ENCODE measurements at regions not wholly inside any gene's neighbourhood (a gene's known extent, or its start where the extent isn't known, plus 50 kb on each side); places are given as distances from the start of the nearest gene placed in this dataset.

DNA sequence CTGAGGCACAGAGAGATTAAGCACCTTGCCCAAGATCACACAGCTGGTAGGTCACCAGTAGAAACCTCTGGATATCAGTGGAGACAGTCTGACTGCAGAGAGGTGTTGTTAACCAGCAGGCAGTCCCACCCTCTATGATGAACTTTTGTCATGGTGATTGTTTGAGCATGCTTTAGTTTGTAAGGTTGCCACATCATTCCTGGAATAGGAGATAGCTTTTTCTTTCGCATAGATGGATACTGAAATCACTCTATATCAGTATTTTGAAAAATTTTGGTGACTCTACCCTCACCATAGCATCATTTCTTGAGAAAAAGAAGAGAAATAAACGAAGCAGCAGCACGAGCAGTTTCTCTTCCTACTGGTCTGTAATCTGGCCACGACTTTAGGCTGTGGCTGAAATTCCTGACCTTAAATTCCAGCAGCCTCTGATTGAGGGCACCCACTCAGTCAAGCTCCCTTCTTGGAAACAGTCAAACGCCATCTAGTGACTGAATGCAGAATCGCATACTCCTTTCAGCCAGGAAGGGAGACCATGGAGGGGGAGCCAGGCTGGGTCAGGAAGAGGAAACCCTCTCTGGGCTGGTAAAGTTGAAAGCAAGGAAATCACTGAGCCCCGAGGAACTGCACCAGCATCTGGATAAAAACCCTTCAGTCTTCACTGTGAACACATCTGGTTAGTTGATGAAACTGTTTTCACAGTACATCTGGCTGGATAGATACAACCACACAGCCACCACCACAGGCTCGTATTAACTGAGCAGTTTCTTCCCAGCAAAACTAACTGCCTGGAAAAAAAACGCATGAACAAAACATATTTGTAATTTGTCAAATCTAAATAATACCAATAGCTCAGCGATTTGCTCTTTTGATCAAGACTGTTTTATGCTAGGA lies 108.5 kb upstream of the XYLT1 start:
- Mint-ChIP-seq H3K4me3 (no peak overlapping the region), H3K4me1 (peaks cover 4% of the 10 kb centered on the region), H3K27ac (no peak overlapping the region), H3K27me3 (no peaks in the 10 kb centered on the region), H3K9me3 (ENCODE audit: insufficient read depth) (no peaks in the 10 kb centered on the region)
- Histone ChIP-seq H4K20me1 (ENCODE audit: control insufficient read depth, insufficient read depth, low read length, poor library complexity, severe bottlenecking) (no peaks in the 10 kb centered on the region), H3K36me3 (replicated peaks in 1 of 2; ENCODE audit: control extremely low read depth in 1 of 2, control insufficient read depth in 1 of 2, extremely low read depth in 1 of 2, insufficient read depth in 2 of 2, low read length in 1 of 2) (no peaks in the 10 kb centered on the region), H3K4me2 (replicated peaks; ENCODE audit: low read depth, low read length, poor library complexity, severe bottlenecking) (peak overlapping the region; percentile 23), H3K4me1 (ENCODE audit: control insufficient read depth in 2 of 2, insufficient read depth in 2 of 2, low read length in 2 of 2) (peaks cover 0 to 3% of the 10 kb centered on the region in 2 donors), H2AFZ (ENCODE audit: insufficient read depth, low read depth, low read length, poor library complexity, severe bottlenecking) (no peak overlapping the region), H3K27ac (ENCODE audit: low read length in 2 of 2) (no peak overlapping the region), H3K4me3 (ENCODE audit: control extremely low read depth in 1 of 5, extremely low read depth in 1 of 5, insufficient read depth in 1 of 5, low read depth in 2 of 5, low read length in 4 of 5) (no peak overlapping the region), H3K9me3 (ENCODE audit: control extremely low read depth in 1 of 3, control insufficient read depth in 2 of 3, insufficient read depth in 1 of 3, low read length in 2 of 3) (peaks cover 0 to 5% (median 4%) of the 10 kb centered on the region in 3 donors), H3K79me2 (ENCODE audit: control insufficient read depth, insufficient read depth, low read length) (no peaks in the 10 kb centered on the region), H3K9ac (ENCODE audit: low read length) (no peak overlapping the region), H3K27me3 (replicated peaks in 1 of 4; ENCODE audit: control extremely low read depth in 1 of 4, control insufficient read depth in 3 of 4, insufficient read depth in 4 of 4, low read length in 3 of 4) (peaks cover 0 to 4% (median 0%) of the 10 kb centered on the region in 4 experiments)
- 0% methylated on average over 5 of the region's 10 CpGs for WGBS (ENCODE audit: insufficient coverage)
- intact Hi-C loops (cut with micrococcal nuclease) = loop anchor here (1.0 kb wide), 4 partner anchors 103 to 385 kb away; no protein-coding TSS in a partner anchor
- ATAC-seq (ENCODE audit: low read depth) (peak; percentile 61), DNase-seq (peak; percentile 76)
- CTCF ChIA-PET = interaction anchor here (0.6 to 4.5 kb wide), 54 partner anchors 8 to 717 kb away, joined by 3 to 52 read pairs (median 4); no protein-coding TSS in a partner anchor
- TF ChIP-seq EZH2 (IDR thresholded peaks at IDR 0.05; ENCODE audit: borderline replicate concordance, insufficient read depth, low read depth, low read length, poor library complexity, severe bottlenecking) = no peak
- TF ChIP-seq, protein P1, sequence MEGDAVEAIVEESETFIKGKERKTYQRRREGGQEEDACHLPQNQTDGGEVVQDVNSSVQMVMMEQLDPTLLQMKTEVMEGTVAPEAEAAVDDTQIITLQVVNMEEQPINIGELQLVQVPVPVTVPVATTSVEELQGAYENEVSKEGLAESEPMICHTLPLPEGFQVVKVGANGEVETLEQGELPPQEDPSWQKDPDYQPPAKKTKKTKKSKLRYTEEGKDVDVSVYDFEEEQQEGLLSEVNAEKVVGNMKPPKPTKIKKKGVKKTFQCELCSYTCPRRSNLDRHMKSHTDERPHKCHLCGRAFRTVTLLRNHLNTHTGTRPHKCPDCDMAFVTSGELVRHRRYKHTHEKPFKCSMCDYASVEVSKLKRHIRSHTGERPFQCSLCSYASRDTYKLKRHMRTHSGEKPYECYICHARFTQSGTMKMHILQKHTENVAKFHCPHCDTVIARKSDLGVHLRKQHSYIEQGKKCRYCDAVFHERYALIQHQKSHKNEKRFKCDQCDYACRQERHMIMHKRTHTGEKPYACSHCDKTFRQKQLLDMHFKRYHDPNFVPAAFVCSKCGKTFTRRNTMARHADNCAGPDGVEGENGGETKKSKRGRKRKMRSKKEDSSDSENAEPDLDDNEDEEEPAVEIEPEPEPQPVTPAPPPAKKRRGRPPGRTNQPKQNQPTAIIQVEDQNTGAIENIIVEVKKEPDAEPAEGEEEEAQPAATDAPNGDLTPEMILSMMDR (IDR thresholded peaks at IDR 0.05) = peak; percentile 89
- POLR2A ChIA-PET = no interaction called here

DNA sequence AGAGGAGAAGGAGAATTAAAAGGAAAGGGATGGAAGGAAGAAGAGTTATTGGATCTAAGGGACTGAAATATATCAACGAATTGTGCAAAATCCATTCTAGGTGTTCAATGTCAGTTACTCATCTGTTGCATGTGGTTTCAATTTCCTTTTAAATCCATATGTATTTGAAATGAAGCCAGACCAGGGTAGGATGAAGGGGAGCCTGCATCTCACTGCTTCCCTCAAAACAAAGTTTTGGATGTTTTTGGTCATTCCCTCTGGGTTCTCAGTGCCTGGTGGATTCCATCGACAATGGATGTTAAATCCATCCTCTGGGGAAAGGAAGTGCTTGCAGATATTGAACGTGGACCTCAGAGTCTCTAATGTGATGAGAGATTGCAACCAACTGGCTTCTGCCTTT lies 103.5 kb upstream of the XYLT1 start:
- H3K9me3 ChIP-seq (ENCODE audit: control extremely low read depth in 1 of 3, control insufficient read depth in 2 of 3, insufficient read depth in 1 of 3, low read length in 2 of 3) = no peaks in the 10 kb centered on the region
- POLR2A ChIA-PET = no interaction called here
- intact Hi-C loops (cut with micrococcal nuclease) = no loop called here

More for the DNA sequence above, 103.5 kb upstream of the XYLT1 start:
- DNase-seq = no peak
- Histone ChIP-seq H3K9ac (ENCODE audit: low read length) (no peak overlapping the region), H3K27ac (ENCODE audit: low read length in 2 of 2) (no peak overlapping the region), H3K79me2 (ENCODE audit: control insufficient read depth, insufficient read depth, low read length) (no peaks in the 10 kb centered on the region), H3K4me3 (ENCODE audit: control extremely low read depth in 1 of 5, extremely low read depth in 1 of 5, insufficient read depth in 1 of 5, low read depth in 2 of 5, low read length in 4 of 5) (no peak overlapping the region), H3K36me3 (replicated peaks in 1 of 2; ENCODE audit: control extremely low read depth in 1 of 2, control insufficient read depth in 1 of 2, extremely low read depth in 1 of 2, insufficient read depth in 2 of 2, low read length in 1 of 2) (no peaks in the 10 kb centered on the region), H3K4me1 (ENCODE audit: control insufficient read depth in 2 of 2, insufficient read depth in 2 of 2, low read length in 2 of 2) (no peaks in the 10 kb centered on the region), H2AFZ (ENCODE audit: insufficient read depth, low read depth, low read length, poor library complexity, severe bottlenecking) (no peak overlapping the region), H3K27me3 (replicated peaks in 1 of 4; ENCODE audit: control extremely low read depth in 1 of 4, control insufficient read depth in 3 of 4, insufficient read depth in 4 of 4, low read length in 3 of 4) (peaks cover 0 to 8% (median 2%) of the 10 kb centered on the region in 4 experiments), H4K20me1 (ENCODE audit: control insufficient read depth, insufficient read depth, low read length, poor library complexity, severe bottlenecking) (no peaks in the 10 kb centered on the region), H3K4me2 (replicated peaks; ENCODE audit: low read depth, low read length, poor library complexity, severe bottlenecking) (no peak overlapping the region)
- no peak for ATAC-seq (ENCODE audit: low read depth)
- Mint-ChIP-seq H3K9me3 (ENCODE audit: insufficient read depth) (no peaks in the 10 kb centered on the region), H3K27ac (no peak overlapping the region), H3K4me1 (peaks cover 1% of the 10 kb centered on the region), H3K27me3 (peaks cover 8% of the 10 kb centered on the region), H3K4me3 (no peak overlapping the region)
- TF ChIP-seq, protein P1 (IDR thresholded peaks at IDR 0.05) = no peak
- TF ChIP-seq EZH2 (IDR thresholded peaks at IDR 0.05; ENCODE audit: borderline replicate concordance, insufficient read depth, low read depth, low read length, poor library complexity, severe bottlenecking) = no peak
- WGBS (ENCODE audit: insufficient coverage) = 94% methylated on average over 2 of the region's 3 CpGs
- CTCF ChIA-PET = interaction anchor here (0.6 to 1.2 kb wide), 3 partner anchors 18 to 513 kb away, joined by 3 to 5 read pairs (median 3); no protein-coding TSS in a partner anchor

All from B cell (primary cell).